Naive thymus-derived CD4-positive, alpha-beta T cell (primary cell): ENCODE measurements at regions not wholly inside any gene's neighbourhood (a gene's known extent, or its start where the extent isn't known, plus 50 kb on each side); places are given as distances from the start of the nearest gene placed in this dataset.

Source experiments
- ATAC-seq: fragments of 150-1000 bp; cut with Tn5 transposase; 2 replicates; pipeline ENCODE4 v1.10.0; 2021; ENCODE audit warnings: mild to moderate bottlenecking, moderate library complexity
- CTCF ChIA-PET: fragments of 350-600 bp; sonication (Branson Sonifier 250); formaldehyde crosslinking; loops from one replicate; lab custom pipeline; 2021; ENCODE audit warnings: antibody characterized with exemption; lab: Charles Lee
- POLR2A ChIA-PET: fragments of 350-600 bp; sonication (Branson Sonifier 250); formaldehyde crosslinking; loops from one replicate; lab custom pipeline; 2021; ENCODE audit warnings: antibody characterized with exemption, inconsistent platforms; lab: Charles Lee
- DNase-seq, 9 donors: peaks; one replicate each; pipeline versions ENCODE4 v3.0.0 to v3.0.0-alpha.2; 2020 to 2022; ENCODE audit warnings: mixed read lengths in 1 of 9
- H3K27ac ChIP-seq: one replicate; pipeline ENCODE4 v1.7.0; 2013; ENCODE audit warnings: mild to moderate bottlenecking, low read depth, low read length, moderate library complexity
- H3K27me3 ChIP-seq, 2 donors: one replicate each; pipeline ENCODE4 v1.7.0; 2013; ENCODE audit warnings: low read length in 2 of 2, mild to moderate bottlenecking in 2 of 2, moderate library complexity in 2 of 2; ENCODE audit not compliant: control insufficient read depth in 2 of 2, insufficient read depth in 2 of 2
- H3K36me3 ChIP-seq, 3 experiments: 1 replicate in 2 of 3; 2 replicates in 1 of 3; pipeline ENCODE4 v1.7.0; 2013; ENCODE audit warnings: low read length in 3 of 3, mild to moderate bottlenecking in 3 of 3, moderate library complexity in 1 of 3; ENCODE audit not compliant: insufficient read depth in 3 of 3, control insufficient read depth in 2 of 3
- H3K4me1 ChIP-seq, 2 donors: one replicate each; pipeline ENCODE4 v1.7.0; 2013; ENCODE audit warnings: low read length in 2 of 2, mild to moderate bottlenecking in 2 of 2, moderate library complexity in 1 of 2; ENCODE audit not compliant: control insufficient read depth in 2 of 2, insufficient read depth in 2 of 2
- H3K4me3 ChIP-seq: 2 replicates; pipeline ENCODE4 v1.7.0; 2013; ENCODE audit warnings: mild to moderate bottlenecking, low read length
- H3K9me3 ChIP-seq, 3 experiments: 1 replicate in 2 of 3; 2 replicates in 1 of 3; pipeline ENCODE4 v1.7.0; 2013; ENCODE audit warnings: low read length in 3 of 3; ENCODE audit not compliant: control insufficient read depth in 2 of 3
- H3K27ac Mint-ChIP-seq, 9 donors: one replicate each; pipeline ENCODE4 v1.8.0; 2020 to 2022; ENCODE audit warnings: mixed read lengths in 9 of 9, mild to moderate bottlenecking in 8 of 9, moderate library complexity in 5 of 9, inconsistent platforms in 2 of 9
- H3K27me3 Mint-ChIP-seq, 5 donors: one replicate each; pipeline ENCODE4 v1.8.0; 2021 to 2022; ENCODE audit warnings: mixed read lengths in 5 of 5, mild to moderate bottlenecking in 1 of 5
- H3K36me3 Mint-ChIP-seq, 5 donors: one replicate each; pipeline ENCODE4 v1.8.0; 2020 to 2022; ENCODE audit warnings: mixed read lengths in 5 of 5, mild to moderate bottlenecking in 3 of 5, inconsistent platforms in 1 of 5
- H3K4me1 Mint-ChIP-seq, 7 donors: one replicate each; pipeline ENCODE4 v1.8.0; 2020 to 2022; ENCODE audit warnings: mixed read lengths in 7 of 7, mild to moderate bottlenecking in 3 of 7, inconsistent platforms in 1 of 7
- H3K4me3 Mint-ChIP-seq, 10 donors: one replicate each; pipeline ENCODE4 v1.8.0; 2020 to 2022; ENCODE audit warnings: mild to moderate bottlenecking in 10 of 10, mixed read lengths in 10 of 10, moderate library complexity in 6 of 10, inconsistent platforms in 2 of 10
- H3K9me3 Mint-ChIP-seq, 11 donors: one replicate each; pipeline ENCODE4 v1.8.0; 2020 to 2022; ENCODE audit warnings: mixed read lengths in 11 of 11, mild to moderate bottlenecking in 4 of 11, inconsistent platforms in 1 of 11, moderate library complexity in 1 of 11
- intact Hi-C, 2 donors: fragments of 100-400 bp; cut with micrococcal nuclease; formaldehyde crosslinking; loops; one replicate each; pipeline ENCODE4 v1.15.1; 2023

- intact Hi-C loops: no loop called here
Observed at GRCh38 chr1:106721790-106722189, 334.7 kb upstream of the PRMT6 start.

GRCh38 chr1:106722466-106722865 lies 334.0 kb upstream of the PRMT6 start:
- H3K27ac ChIP-seq: no peak overlapping the region
- H3K36me3 Mint-ChIP-seq: no peaks in the 10 kb centered on the region
- ATAC-seq: no peak
- peaks cover 0 to 10% (median 4%) of the 10 kb centered on the region in 11 donors for H3K9me3 Mint-ChIP-seq
- no peak overlapping the region for H3K4me3 ChIP-seq
- H3K4me1 Mint-ChIP-seq: no peaks in the 10 kb centered on the region
- DNase-seq: no peak
- no peaks in the 10 kb centered on the region for H3K27me3 Mint-ChIP-seq
- H3K4me1 ChIP-seq: no peaks in the 10 kb centered on the region
- H3K36me3 ChIP-seq: no peaks in the 10 kb centered on the region
- H3K27me3 ChIP-seq: no peaks in the 10 kb centered on the region
- H3K9me3 ChIP-seq: no peaks in the 10 kb centered on the region
- no peak overlapping the region for H3K4me3 Mint-ChIP-seq
- intact Hi-C loops: no loop called here
- ChIA-PET POLR2A (no interaction called here), CTCF (no interaction called here)
- no peak overlapping the region for H3K27ac Mint-ChIP-seq

More at GRCh38 chr1:106721790-106722189, 334.7 kb upstream of the PRMT6 start:
- Histone ChIP-seq H3K27ac (no peak overlapping the region), H3K4me1 (no peaks in the 10 kb centered on the region), H3K4me3 (no peak overlapping the region), H3K9me3 (no peaks in the 10 kb centered on the region), H3K36me3 (no peaks in the 10 kb centered on the region), H3K27me3 (no peaks in the 10 kb centered on the region)
- CTCF ChIA-PET: no interaction called here
- DNase-seq (no peak), ATAC-seq (no peak)
- no peaks in the 10 kb centered on the region for H3K4me1 Mint-ChIP-seq
- H3K36me3 Mint-ChIP-seq: no peaks in the 10 kb centered on the region
- peaks cover 0 to 8% (median 4%) of the 10 kb centered on the region in 11 donors for H3K9me3 Mint-ChIP-seq
- no peak overlapping the region for H3K4me3 Mint-ChIP-seq
- POLR2A ChIA-PET: no interaction called here
- H3K27me3 Mint-ChIP-seq: no peaks in the 10 kb centered on the region
- no peak overlapping the region for H3K27ac Mint-ChIP-seq

DNA sequence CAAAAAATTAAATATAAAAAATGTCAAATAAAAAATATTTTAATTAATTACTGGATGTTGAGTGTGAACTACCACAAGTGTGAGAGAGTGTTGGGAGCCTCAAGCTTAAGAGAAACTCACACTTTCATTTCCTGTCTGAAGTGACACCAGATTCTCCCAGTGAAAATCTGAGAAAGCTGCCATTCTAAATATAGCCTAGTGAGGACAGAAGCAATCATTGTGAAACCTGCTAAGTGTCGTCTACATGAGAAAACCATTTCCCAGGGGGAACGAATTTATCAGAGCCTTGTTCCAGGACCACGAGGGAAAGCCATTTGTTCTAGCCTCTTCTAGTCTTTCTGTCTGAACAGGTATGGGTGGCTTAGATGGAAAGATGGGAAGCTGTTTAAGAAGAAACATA lies 329.3 kb upstream of the PRMT6 start:
- no peak overlapping the region for H3K27ac Mint-ChIP-seq
- H3K27me3 Mint-ChIP-seq: no peaks in the 10 kb centered on the region
- POLR2A ChIA-PET: no interaction called here
- H3K9me3 Mint-ChIP-seq: peaks cover 0 to 32% (median 4%) of the 10 kb centered on the region in 11 donors
- Histone ChIP-seq H3K27ac (no peak overlapping the region), H3K36me3 (no peaks in the 10 kb centered on the region), H3K4me1 (no peaks in the 10 kb centered on the region), H3K4me3 (no peak overlapping the region), H3K27me3 (no peaks in the 10 kb centered on the region), H3K9me3 (no peaks in the 10 kb centered on the region)
- intact Hi-C loops: no loop called here
- ATAC-seq: no peak
- no peak for DNase-seq
- no peaks in the 10 kb centered on the region for H3K36me3 Mint-ChIP-seq
- H3K4me1 Mint-ChIP-seq: no peaks in the 10 kb centered on the region
- CTCF ChIA-PET: no interaction called here
- H3K4me3 Mint-ChIP-seq: no peak overlapping the region

DNA sequence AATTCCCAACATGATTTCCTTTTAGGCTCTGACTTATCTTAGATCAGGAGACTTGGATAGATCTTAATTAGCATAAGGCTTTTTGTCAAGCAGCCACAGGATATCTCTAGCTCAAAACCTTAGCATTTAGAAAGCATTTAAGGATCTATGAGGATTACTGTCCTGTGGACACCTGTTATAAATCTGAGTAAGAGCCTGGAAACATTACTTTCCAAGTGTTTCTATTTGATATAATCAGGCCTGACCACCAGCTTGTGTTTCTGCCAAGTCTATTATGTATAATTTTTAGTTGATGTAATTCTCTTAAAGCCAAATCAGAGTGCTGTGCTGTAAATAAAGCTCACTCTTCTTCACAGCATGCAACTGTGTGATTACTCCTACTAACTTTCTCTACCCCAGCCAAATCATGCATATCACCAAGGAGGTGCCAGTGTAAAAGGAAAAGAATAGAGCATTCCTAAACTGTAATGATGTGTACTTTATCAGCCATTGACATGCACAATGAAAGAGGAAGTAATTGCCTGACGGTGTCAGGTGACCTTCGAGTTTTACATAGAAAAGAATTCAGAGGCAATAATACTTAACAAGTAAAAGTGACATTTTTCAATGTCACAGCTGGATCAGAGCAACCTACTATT lies 309.9 kb upstream of the PRMT6 start:
- Mint-ChIP-seq H3K36me3 (peaks cover 0 to 6% (median 0%) of the 10 kb centered on the region in 5 donors), H3K27me3 (no peaks in the 10 kb centered on the region), H3K9me3 (peaks cover 0 to 21% (median 0%) of the 10 kb centered on the region in 11 donors), H3K27ac (no peak overlapping the region), H3K4me3 (no peak overlapping the region), H3K4me1 (no peaks in the 10 kb centered on the region)
- H3K4me3 ChIP-seq: no peak overlapping the region
- H3K27ac ChIP-seq: no peak overlapping the region
- H3K36me3 ChIP-seq: no peaks in the 10 kb centered on the region
- H3K9me3 ChIP-seq: no peaks in the 10 kb centered on the region
- DNase-seq (no peak), ATAC-seq (no peak)
- intact Hi-C loops: no loop called here
- CTCF ChIA-PET: no interaction called here
- H3K4me1 ChIP-seq: no peaks in the 10 kb centered on the region
- POLR2A ChIA-PET: no interaction called here
- no peaks in the 10 kb centered on the region for H3K27me3 ChIP-seq

DNA sequence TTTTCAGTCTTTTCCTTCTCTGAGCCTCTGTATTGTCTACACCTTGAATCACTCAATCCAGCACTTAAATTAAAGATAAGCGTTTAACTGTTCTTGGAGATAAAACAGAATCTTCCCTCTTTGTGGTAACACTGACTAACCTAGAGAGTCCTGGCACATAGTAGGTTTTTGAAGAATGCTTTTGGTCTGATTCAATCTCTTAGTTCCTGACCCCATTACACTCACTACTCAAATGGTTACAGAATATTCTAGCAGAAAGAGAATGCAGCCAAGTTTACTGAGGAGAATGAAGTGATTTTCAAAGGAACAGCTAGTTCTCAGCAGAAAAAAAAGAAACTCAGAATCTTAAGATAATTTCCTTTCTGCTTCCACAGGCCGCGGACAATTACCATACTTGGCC lies 309.2 kb upstream of the PRMT6 start:
- Mint-ChIP-seq H3K4me3 (no peak overlapping the region), H3K27me3 (no peaks in the 10 kb centered on the region), H3K36me3 (peaks cover 0 to 6% (median 0%) of the 10 kb centered on the region in 5 donors), H3K27ac (no peak overlapping the region), H3K9me3 (peaks cover 0 to 21% (median 0%) of the 10 kb centered on the region in 11 donors), H3K4me1 (no peaks in the 10 kb centered on the region)
- Histone ChIP-seq H3K4me3 (no peak overlapping the region), H3K9me3 (no peaks in the 10 kb centered on the region), H3K27ac (no peak overlapping the region), H3K36me3 (no peaks in the 10 kb centered on the region), H3K27me3 (no peaks in the 10 kb centered on the region), H3K4me1 (no peaks in the 10 kb centered on the region)
- intact Hi-C loops: no loop called here
- ATAC-seq: no peak
- ChIA-PET CTCF (no interaction called here), POLR2A (no interaction called here)
- DNase-seq: no peak

DNA sequence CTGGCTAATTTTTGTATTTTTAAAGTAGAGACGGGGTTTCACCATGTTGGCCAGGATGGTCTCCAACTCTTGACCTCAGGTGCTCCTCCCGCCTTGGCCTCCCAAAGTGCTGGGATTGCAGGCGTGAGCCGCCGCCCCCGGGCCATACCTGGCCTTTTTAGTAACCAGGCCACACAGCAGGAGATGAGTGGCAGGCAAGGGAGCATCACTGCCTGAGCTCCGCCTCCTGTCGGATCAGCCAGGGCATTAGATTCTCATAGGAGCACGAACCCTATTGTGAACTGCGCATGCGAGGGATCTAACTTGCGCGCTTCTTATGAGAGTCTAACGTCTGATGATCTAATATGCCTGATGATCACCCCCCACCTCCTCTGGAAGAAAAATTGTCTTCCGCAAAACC lies 308.7 kb upstream of the PRMT6 start:
- intact Hi-C loops: no loop called here
- DNase-seq (no peak), ATAC-seq (no peak)
- no peak overlapping the region for H3K4me3 Mint-ChIP-seq
- CTCF ChIA-PET: no interaction called here
- H3K9me3 Mint-ChIP-seq: peaks cover 0 to 21% (median 0%) of the 10 kb centered on the region in 11 donors
- POLR2A ChIA-PET: no interaction called here
- H3K4me3 ChIP-seq: no peak overlapping the region
- H3K27me3 ChIP-seq: no peaks in the 10 kb centered on the region
- H3K4me1 ChIP-seq: no peaks in the 10 kb centered on the region
- no peaks in the 10 kb centered on the region for H3K9me3 ChIP-seq
- no peaks in the 10 kb centered on the region for H3K27me3 Mint-ChIP-seq
- H3K27ac ChIP-seq: no peak overlapping the region
- no peak overlapping the region for H3K27ac Mint-ChIP-seq
- no peaks in the 10 kb centered on the region for H3K4me1 Mint-ChIP-seq
- H3K36me3 ChIP-seq: no peaks in the 10 kb centered on the region
- H3K36me3 Mint-ChIP-seq: peaks cover 0 to 6% (median 0%) of the 10 kb centered on the region in 5 donors

DNA sequence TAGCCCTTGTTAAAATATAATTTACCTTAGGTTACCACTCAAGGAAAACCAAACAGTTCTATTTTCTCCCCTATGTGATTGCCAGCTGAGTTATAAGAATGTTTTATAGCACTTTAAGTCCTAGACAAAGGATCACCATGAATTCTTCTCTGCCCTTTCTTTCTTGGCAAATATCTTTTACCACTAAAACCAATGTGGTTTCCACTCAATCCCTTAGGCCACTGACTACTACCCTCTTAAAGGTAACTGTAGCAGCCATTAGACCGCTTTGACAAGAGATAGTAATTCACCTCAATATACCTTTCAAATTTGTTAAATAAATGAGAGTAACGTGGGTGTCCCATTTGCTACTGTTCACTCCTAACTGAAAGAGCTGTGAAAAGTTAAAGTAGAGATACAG lies 307.9 kb upstream of the PRMT6 start:
- ATAC-seq (no peak), DNase-seq (no peak)
- peaks cover 0 to 17% (median 0%) of the 10 kb centered on the region in 11 donors for H3K9me3 Mint-ChIP-seq
- H3K4me3 ChIP-seq: no peak overlapping the region
- H3K4me1 ChIP-seq: no peaks in the 10 kb centered on the region
- H3K27ac Mint-ChIP-seq: no peak overlapping the region
- H3K4me1 Mint-ChIP-seq: no peaks in the 10 kb centered on the region
- H3K4me3 Mint-ChIP-seq: no peak overlapping the region
- intact Hi-C loops: no loop called here
- H3K27me3 ChIP-seq: no peaks in the 10 kb centered on the region
- no peaks in the 10 kb centered on the region for H3K36me3 ChIP-seq
- ChIA-PET POLR2A (no interaction called here), CTCF (no interaction called here)
- H3K36me3 Mint-ChIP-seq: peaks cover 0 to 6% (median 0%) of the 10 kb centered on the region in 5 donors
- no peak overlapping the region for H3K27ac ChIP-seq
- no peaks in the 10 kb centered on the region for H3K27me3 Mint-ChIP-seq
- H3K9me3 ChIP-seq: no peaks in the 10 kb centered on the region
